AML-193 (cell line): ENCODE measurements at regions not wholly inside any gene's neighbourhood (a gene's known extent, or its start where the extent isn't known, plus 50 kb on each side); places are given as distances from the start of the nearest gene placed in this dataset.

ENCODE experiments used
- DNase-seq, 2 experiments: peaks; one replicate each; lab custom pipeline; 2025; lab: John Stamatoyannopoulos, UW

DNA sequence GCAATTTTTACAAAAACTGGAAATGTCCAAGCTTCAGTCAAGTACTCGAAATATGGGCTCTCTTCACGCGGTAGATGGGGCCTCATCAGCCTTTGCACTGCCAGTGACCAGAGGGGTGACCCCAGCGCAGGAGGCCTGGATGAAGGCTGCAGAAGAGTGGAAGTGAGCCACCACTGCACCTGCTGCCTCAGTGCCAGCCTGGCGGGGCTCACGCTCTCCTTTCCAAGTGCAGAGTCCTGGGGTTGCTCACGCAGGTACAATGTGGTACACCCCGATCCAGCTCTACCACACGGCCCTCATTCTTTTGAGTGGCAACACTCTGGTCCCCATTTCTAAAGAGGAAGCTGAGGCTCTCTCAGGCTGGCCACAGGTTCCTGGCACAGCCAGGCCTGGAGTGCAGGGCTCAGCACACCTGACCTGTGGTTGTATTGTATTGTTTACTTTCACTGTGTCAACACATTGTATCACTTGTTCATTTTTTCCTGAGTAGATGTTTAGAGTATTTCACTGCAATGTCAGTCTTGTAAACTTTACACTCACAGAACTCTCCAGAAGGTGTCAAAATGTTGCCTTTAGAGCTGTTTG is 97.3 kb upstream of the SOX1 start:
- no peak for DNase-seq

- DNase-seq = no peak
These were observed 96.3 kb upstream of the SOX1 start for GRCh38 chr13:111970494-111971141.

GRCh38 chr13:111971891-111972780 is 94.8 kb upstream of the SOX1 start:
- DNase-seq = no peak

- DNase-seq = no peak
These were observed 93.8 kb upstream of the SOX1 start for GRCh38 chr13:111973186-111973585.

- no peak for DNase-seq
These were observed 93.2 kb upstream of the SOX1 start for GRCh38 chr13:111973605-111974340.

GRCh38 chr13:111974341-111974640 is 92.7 kb upstream of the SOX1 start:
- no peak for DNase-seq

DNA sequence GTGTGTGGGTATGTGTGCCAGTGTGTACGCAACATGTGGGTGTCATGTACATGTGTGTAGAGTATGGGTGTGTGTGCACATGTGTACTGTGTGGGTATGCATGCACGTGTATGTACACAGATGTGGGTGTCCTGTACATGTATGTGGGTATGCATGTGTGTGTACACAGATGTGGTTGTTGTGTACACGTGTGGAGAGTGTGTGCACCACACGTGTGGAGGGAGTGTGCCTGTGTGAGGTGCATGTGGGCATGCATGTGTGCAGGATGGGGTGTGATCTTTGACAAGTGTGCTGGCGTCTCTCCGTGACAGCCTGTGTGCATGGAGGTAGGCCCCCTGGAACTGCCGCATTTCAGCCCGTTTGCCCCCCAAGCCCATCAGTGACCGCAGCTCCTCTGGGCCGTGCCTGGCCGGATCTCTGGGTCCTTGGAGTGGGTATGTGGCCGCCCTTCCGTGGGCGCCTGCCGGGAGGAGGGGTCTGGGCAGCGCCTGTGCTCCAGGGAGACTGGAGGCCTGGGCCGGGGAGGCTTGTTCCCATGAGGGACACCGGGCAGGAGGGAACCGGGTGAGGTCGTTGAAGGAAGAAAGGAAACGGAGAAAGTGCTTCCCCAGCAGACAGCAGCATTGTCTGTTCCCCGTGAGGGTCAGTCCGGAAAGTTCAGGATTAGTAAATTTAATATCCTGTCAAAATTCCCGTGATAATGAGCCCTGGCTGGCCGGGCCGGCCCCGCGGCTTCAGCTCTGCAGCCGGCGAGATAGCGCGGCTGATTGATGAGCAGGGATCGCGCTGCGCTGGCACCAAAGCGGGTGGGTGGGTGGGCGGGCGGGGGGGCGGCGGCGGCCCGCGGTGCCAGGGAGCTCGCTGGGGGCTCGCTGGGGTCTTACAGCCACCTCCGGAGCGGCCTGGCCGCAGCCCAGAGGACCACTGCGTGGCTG is 91.1 kb upstream of the SOX1 start:
- DNase-seq = no peak

GRCh38 chr13:111976474-111977178 is 90.3 kb upstream of the SOX1 start:
- DNase-seq = no peak

DNA sequence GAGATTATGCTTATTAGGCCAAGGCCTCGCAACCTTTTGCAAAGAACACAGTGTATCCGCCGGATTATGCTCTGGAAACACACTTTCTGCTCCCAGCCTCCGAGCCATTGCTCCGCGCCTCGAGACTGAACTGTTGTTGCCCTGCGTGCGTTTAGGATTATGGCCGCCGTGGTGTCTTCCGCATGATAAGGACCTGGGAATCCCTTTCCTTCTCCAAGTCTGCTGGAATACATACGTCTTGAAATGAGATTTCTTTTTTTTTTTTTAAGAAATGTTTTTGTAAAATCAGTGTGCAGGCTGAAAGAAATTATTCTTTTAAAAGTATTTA is 89.8 kb upstream of the SOX1 start:
- no peak for DNase-seq

GRCh38 chr13:111978546-111978945 is 88.4 kb upstream of the SOX1 start:
- no peak for DNase-seq

DNA sequence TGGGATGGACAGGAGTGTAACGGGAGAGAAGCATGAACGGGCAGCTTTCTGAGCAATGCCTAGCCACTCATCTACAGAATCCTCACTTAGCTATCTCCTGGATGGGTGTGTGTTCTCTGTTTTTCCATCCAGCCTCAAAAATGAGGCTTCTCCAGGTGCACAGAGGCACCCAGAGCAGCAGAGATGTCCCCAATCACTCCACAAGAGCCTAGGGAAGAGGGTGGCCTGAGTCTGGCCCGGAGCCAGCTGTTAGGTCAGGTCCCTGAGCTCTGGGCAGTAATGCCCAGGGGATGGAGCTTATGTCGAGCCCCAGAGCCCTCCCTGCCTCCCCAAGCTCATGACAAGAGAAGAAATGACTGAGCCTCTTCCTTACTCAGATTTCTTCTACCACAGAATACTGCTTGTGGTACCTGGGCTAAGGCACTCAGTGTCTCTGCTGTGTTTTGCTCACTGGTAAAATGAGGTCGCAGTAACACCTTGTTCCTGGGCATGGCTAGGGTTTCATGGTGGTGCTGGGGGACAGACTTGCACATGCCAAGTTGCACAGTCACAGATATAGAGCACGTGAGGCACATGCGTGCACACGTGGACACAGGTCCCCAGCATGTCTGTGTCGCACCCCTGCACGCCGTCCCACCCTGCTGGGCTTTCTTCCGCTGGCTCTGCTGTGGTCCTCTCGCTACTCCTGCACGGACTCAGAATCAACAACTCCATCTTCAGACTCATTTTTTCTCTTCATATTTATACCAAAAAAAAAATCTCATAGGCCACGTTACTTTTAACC is 86.6 kb upstream of the SOX1 start:
- DNase-seq = no peak

GRCh38 chr13:111981006-111981405 is 85.9 kb upstream of the SOX1 start:
- no peak for DNase-seq

- no peak for DNase-seq
These were observed 85.3 kb upstream of the SOX1 start for GRCh38 chr13:111981446-111982165.

- no peak for DNase-seq
These were observed 82.6 kb upstream of the SOX1 start for GRCh38 chr13:111984349-111984748.

GRCh38 chr13:111990362-111990761 is 76.6 kb upstream of the SOX1 start:
- DNase-seq = no peak

DNA sequence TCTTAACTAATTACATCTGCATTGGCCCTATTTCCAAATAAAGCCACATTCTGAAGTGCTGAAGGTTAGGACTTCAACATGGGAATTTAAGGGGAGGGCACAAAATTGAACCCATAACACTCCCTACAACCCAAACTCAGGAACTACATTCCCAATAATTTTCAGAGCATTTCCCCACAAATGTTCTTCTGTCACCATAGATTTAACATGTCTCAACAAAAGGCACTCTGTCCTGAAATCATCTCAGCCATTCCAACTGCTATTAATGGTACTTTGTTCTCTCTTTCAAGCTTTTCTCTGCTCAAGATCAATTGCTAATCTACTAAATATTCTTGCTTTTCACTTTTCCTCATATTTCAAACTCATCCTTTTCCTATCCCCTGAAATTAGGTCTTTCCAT is 74.0 kb upstream of the SOX1 start:
- no peak for DNase-seq

GRCh38 chr13:111993691-111994090 is 73.3 kb upstream of the SOX1 start:
- DNase-seq = no peak

- DNase-seq = no peak
These were observed 72.4 kb upstream of the SOX1 start for GRCh38 chr13:111994578-111994977.

DNA sequence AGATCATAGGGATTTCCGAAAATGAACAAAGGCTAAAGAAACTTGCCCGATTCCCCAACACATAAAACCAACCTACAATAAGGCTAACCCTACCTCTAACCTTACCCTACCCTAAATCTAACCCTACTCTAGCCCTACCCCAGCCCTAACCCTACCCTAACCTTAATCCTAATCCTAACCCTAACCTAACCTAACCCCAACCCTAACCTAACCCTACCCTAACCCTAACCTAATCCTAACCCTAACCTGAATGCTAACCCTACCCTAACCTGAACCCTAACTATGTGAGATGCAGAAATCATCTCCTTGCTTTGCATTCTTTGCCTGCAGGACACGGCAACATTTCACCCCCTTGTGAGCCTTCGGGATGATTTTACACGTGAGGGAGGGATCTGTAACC is 67.6 kb upstream of the SOX1 start:
- DNase-seq = no peak

DNA sequence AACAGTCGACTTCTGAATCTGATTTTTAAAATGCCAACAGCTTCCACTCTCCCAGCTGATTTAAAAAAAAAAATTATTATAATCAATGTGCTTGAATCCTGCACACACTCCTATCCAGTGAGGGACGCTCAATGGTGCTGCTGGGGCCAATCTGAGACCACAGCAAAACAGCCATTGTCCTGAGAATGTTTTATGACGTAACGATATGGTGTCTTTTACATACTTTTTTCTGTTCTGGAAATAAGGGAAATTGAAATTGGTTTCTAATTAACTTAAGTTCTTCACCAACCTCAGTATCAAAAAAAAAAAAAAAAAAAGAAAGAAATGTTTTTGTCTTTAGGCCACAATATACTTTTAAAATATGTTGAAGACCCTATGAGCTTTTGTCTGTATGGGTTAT is 66.1 kb upstream of the SOX1 start:
- no peak for DNase-seq
